ENCODE measurements at regions not wholly inside any gene's neighbourhood (a gene's known extent, or its start where the extent isn't known, plus 50 kb on each side); places are given as distances from the start of the nearest gene placed in this dataset.

GRCh38 chr1:105793536-105794146 is 1262.8 kb upstream of the PRMT6 start:
- no peak for DNase-seq (ENCODE audit: low read depth, low spot score)

- no peak for DNase-seq (ENCODE audit: low read depth, low spot score)
Observed at GRCh38 chr1:105795741-105796140, 1260.7 kb upstream of the PRMT6 start.

GRCh38 chr1:105830571-105831146 is 1225.8 kb upstream of the PRMT6 start:
- no peak for DNase-seq (ENCODE audit: low read depth, low spot score)

- DNase-seq (ENCODE audit: low read depth, low spot score), result no peak
Observed at GRCh38 chr1:105838071-105838470, 1218.4 kb upstream of the PRMT6 start.

GRCh38 chr1:105865546-105865945 is 1190.9 kb upstream of the PRMT6 start:
- DNase-seq (ENCODE audit: low read depth, low spot score), result no peak

- no peak for DNase-seq (ENCODE audit: low read depth, low spot score)
Observed at GRCh38 chr1:105872817-105873216, 1183.7 kb upstream of the PRMT6 start.

GRCh38 chr1:105874621-105875020 is 1181.9 kb upstream of the PRMT6 start:
- DNase-seq (ENCODE audit: low read depth, low spot score), result no peak

- no peak for DNase-seq (ENCODE audit: low read depth, low spot score)
Observed at GRCh38 chr1:105886309-105886708, 1170.2 kb upstream of the PRMT6 start.

GRCh38 chr1:105891308-105891707 is 1165.2 kb upstream of the PRMT6 start:
- no peak for DNase-seq (ENCODE audit: low read depth, low spot score)

GRCh38 chr1:105894006-105894405 is 1162.5 kb upstream of the PRMT6 start:
- no peak for DNase-seq (ENCODE audit: low read depth, low spot score)

GRCh38 chr1:105909811-105910210 is 1146.7 kb upstream of the PRMT6 start:
- DNase-seq (ENCODE audit: low read depth, low spot score), result no peak

GRCh38 chr1:105914403-105914802 is 1142.1 kb upstream of the PRMT6 start:
- DNase-seq (ENCODE audit: low read depth, low spot score), result no peak

- no peak for DNase-seq (ENCODE audit: low read depth, low spot score)
Observed at GRCh38 chr1:105934806-105935205, 1121.7 kb upstream of the PRMT6 start.

- DNase-seq (ENCODE audit: low read depth, low spot score), result no peak
Observed at GRCh38 chr1:105964879-105965278, 1091.6 kb upstream of the PRMT6 start.

GRCh38 chr1:105997516-105997915 is 1059.0 kb upstream of the PRMT6 start:
- no peak for DNase-seq (ENCODE audit: low read depth, low spot score)

- no peak for DNase-seq (ENCODE audit: low read depth, low spot score)
Observed at GRCh38 chr1:106022312-106022902, 1034.1 kb upstream of the PRMT6 start.

- DNase-seq (ENCODE audit: low read depth, low spot score), result no peak
Observed at GRCh38 chr1:106027871-106028270, 1028.6 kb upstream of the PRMT6 start.

- no peak for DNase-seq (ENCODE audit: low read depth, low spot score)
Observed at GRCh38 chr1:106037526-106037925, 1018.9 kb upstream of the PRMT6 start.

GRCh38 chr1:106038260-106038659 is 1018.2 kb upstream of the PRMT6 start:
- DNase-seq (ENCODE audit: low read depth, low spot score), result no peak

GRCh38 chr1:106043971-106044370 is 1012.5 kb upstream of the PRMT6 start:
- no peak for DNase-seq (ENCODE audit: low read depth, low spot score)

- DNase-seq (ENCODE audit: low read depth, low spot score), result no peak
Observed at GRCh38 chr1:106047210-106047609, 1009.3 kb upstream of the PRMT6 start.

GRCh38 chr1:106049595-106049994 is 1006.9 kb upstream of the PRMT6 start:
- DNase-seq (ENCODE audit: low read depth, low spot score), result no peak

GRCh38 chr1:106055855-106056254 is 1000.6 kb upstream of the PRMT6 start:
- no peak for DNase-seq (ENCODE audit: low read depth, low spot score)
